Fibroblast of pulmonary artery (primary cell): ENCODE measurements at regions not wholly inside any gene's neighbourhood (a gene's known extent, or its start where the extent isn't known, plus 50 kb on each side); places are given as distances from the start of the nearest gene placed in this dataset.
A peak's percentile ranks its signal among the peaks of the same experiment; 100 is the strongest.
"Not testable (repeated sequence)": the region's sequence is repeated elsewhere in the genome, so short reads cannot be mapped to it uniquely, and the experiment has no call there.

Experiments used
- DNase-seq: peaks from one replicate; pipeline ENCODE4 v3.0.0-alpha.2; 2010; ENCODE audit warnings: low read depth
- H3K4me3 ChIP-seq: replicated peaks from 2 replicates; pipeline ENCODE4 v1.5.1; 2011; ENCODE audit warnings: low read depth, mild to moderate bottlenecking, control low read depth, low read length, moderate library complexity
- CTCF ChIP-seq: IDR thresholded peaks from 2 replicates; pipeline ENCODE4 v1.5.1; 2011; ENCODE audit warnings: mild to moderate bottlenecking, control low read depth, low read length, inconsistent platforms; ENCODE audit errors: missing control alignments

- H3K4me3 ChIP-seq, result no peak overlapping the region
- TF ChIP-seq CTCF, result no peak
- DNase-seq, result peak; percentile 2
Observed at GRCh38 chr5:105639068-105639467, 2031.7 kb downstream of the EFNA5 start.

- no peak for TF ChIP-seq CTCF
- H3K4me3 ChIP-seq, result no peak overlapping the region
- DNase-seq, result no peak
Observed at GRCh38 chr5:105638437-105638836, 2032.3 kb downstream of the EFNA5 start.

- no peak for TF ChIP-seq CTCF
- no peak for DNase-seq
- H3K4me3 ChIP-seq, result no peak overlapping the region
Observed at GRCh38 chr5:105632043-105632442, 2038.7 kb downstream of the EFNA5 start.

GRCh38 chr5:105630803-105631202, 2039.9 kb downstream of the EFNA5 start:
- H3K4me3 ChIP-seq, result no peak overlapping the region
- DNase-seq, result no peak
- no peak for TF ChIP-seq CTCF

GRCh38 chr5:105619725-105620124, 2051.0 kb downstream of the EFNA5 start:
- no peak for DNase-seq
- H3K4me3 ChIP-seq, result no peak overlapping the region
- no peak for TF ChIP-seq CTCF

- no peak for DNase-seq
- no peak overlapping the region for H3K4me3 ChIP-seq
- no peak for TF ChIP-seq CTCF
Observed at GRCh38 chr5:105617436-105618215, 2053.1 kb downstream of the EFNA5 start.

GRCh38 chr5:105616599-105616998, 2054.0 kb upstream of the NUDT12 start:
- no peak for DNase-seq
- no peak for TF ChIP-seq CTCF

GRCh38 chr5:105602406-105602805, 2039.8 kb upstream of the NUDT12 start:
- H3K4me3 ChIP-seq, DNase-seq: not testable (repeated sequence)

More at GRCh38 chr5:105616599-105616998, 2054.0 kb upstream of the NUDT12 start:
- no peak overlapping the region for H3K4me3 ChIP-seq
